HCT116 (cell line): ENCODE measurements at regions not wholly inside any gene's neighbourhood (a gene's known extent, or its start where the extent isn't known, plus 50 kb on each side); places are given as distances from the start of the nearest gene placed in this dataset.
"Not testable (repeated sequence)": the region's sequence is repeated elsewhere in the genome, so short reads cannot be mapped to it uniquely, and the experiment has no call there.

ENCODE experiments used
- ATAC-seq: fragments of 200-7000 bp; cut with Tn5 transposase; 2 replicates; pipeline ENCODE4 v1.9.1; 2020; ENCODE audit warnings: mild to moderate bottlenecking, moderate library complexity
- BruUV-seq: library from RNA; stranded (reverse); fragments of 400-500 nt; replicated peaks from 2 replicates; lab custom pipeline; 2021; lab: Mats Ljungman, UMichigan
- CTCF ChIA-PET: fragments of 300-600 bp; sonication (Branson Sonifier 250); formaldehyde crosslinking; loops from one replicate; lab custom pipeline; 2021; ENCODE audit warnings: antibody characterized with exemption; lab: Charles Lee
- POLR2A ChIA-PET: fragments of 300-600, 350-600 bp; sonication (Branson Sonifier 250); formaldehyde crosslinking; loops from one replicate; lab custom pipeline; 2021; ENCODE audit warnings: antibody characterized with exemption; lab: Charles Lee
- RAD21 ChIA-PET, 2 experiments: fragments of 300-600 bp; sonication (Branson Sonifier 250); formaldehyde crosslinking; loops; one replicate each; lab custom pipeline; 2023; ENCODE audit warnings: low total read pairs in 2 of 2; ENCODE audit not compliant: uncharacterized antibody in 2 of 2, unreplicated experiment in 2 of 2, low non-redundant PET in 1 of 2; lab: Charles Lee
- DNase-seq: peaks from one replicate; pipeline ENCODE4 v3.0.0-alpha.2; 2010; ENCODE audit warnings: low read depth, low spot score
- H2AFZ ChIP-seq: fragments of 200-600 bp; shearing (Covaris generic), sonication (generic); 2 replicates; pipeline ENCODE4 v1.6.1; 2017; ENCODE audit warnings: low read depth, mixed run types, mixed read lengths, antibody characterized with exemption, low read length; ENCODE audit not compliant: poor library complexity, severe bottlenecking
- H3K27ac ChIP-seq: 2 replicates; pipeline ENCODE4 v1.5.1; 2012; ENCODE audit warnings: low read depth, low read length
- H3K27me3 ChIP-seq: fragments of 200-600 bp; sonication (generic); 2 replicates; pipeline ENCODE4 v1.6.1; 2016; ENCODE audit warnings: mixed run types, low read length, mixed read lengths; ENCODE audit not compliant: insufficient read depth
- H3K36me3 ChIP-seq, 2 experiments: fragments of 200-500 bp in 1 of 2; fragments of 200-600 bp in 1 of 2; sonication (Bioruptor generic) in 1 of 2; sonication (generic) in 1 of 2; 2 replicates each; pipeline versions ENCODE4 v1.5.1 to v1.6.1; 2014 to 2016; ENCODE audit warnings: low read length in 2 of 2, inconsistent platforms in 1 of 2, mixed read lengths in 1 of 2, mixed run types in 1 of 2; ENCODE audit not compliant: insufficient read depth in 2 of 2, control insufficient read depth in 1 of 2
- H3K4me1 ChIP-seq, 2 experiments: fragments of 200-600 bp in 1 of 2; sonication (generic) in 1 of 2; 2 replicates each; pipeline versions ENCODE4 v1.5.1 to v1.6.1; 2012 to 2017; ENCODE audit warnings: low read length in 2 of 2, inconsistent platforms in 1 of 2, mild to moderate bottlenecking in 1 of 2, mixed read lengths in 1 of 2, mixed run types in 1 of 2, moderate library complexity in 1 of 2; ENCODE audit not compliant: insufficient read depth in 2 of 2, control insufficient read depth in 1 of 2
- H3K4me2 ChIP-seq: fragments of 200-600 bp; sonication (generic); 2 replicates; pipeline ENCODE4 v1.6.1; 2017; ENCODE audit warnings: mixed run types, low read length, mixed read lengths
- H3K4me3 ChIP-seq, 2 experiments: fragments of 200-600 bp in 1 of 2; sonication (generic) in 1 of 2; replicated peaks in 1 of 2; 2 replicates each; pipeline ENCODE4 v1.5.1; 2011 to 2016; ENCODE audit warnings: low read length in 2 of 2, control low read depth in 1 of 2, low read depth in 1 of 2, mild to moderate bottlenecking in 1 of 2, mixed read lengths in 1 of 2, mixed run types in 1 of 2
- H3K79me2 ChIP-seq: fragments of 200-600 bp; sonication (generic); 2 replicates; pipeline ENCODE4 v1.6.1; 2017; ENCODE audit warnings: mild to moderate bottlenecking, mixed run types, low read length, moderate library complexity, mixed read lengths; ENCODE audit not compliant: insufficient read depth
- H3K9ac ChIP-seq: fragments of 200-600 bp; sonication (generic); 2 replicates; pipeline ENCODE4 v1.6.1; 2016; ENCODE audit warnings: low read length, mixed read lengths
- H3K9me2 ChIP-seq: fragments of 200-600 bp; sonication (generic), shearing (Covaris generic); 2 replicates; pipeline ENCODE4 v1.6.1; 2017; ENCODE audit warnings: mixed run types, mild to moderate bottlenecking, moderate library complexity; ENCODE audit not compliant: insufficient read depth
- H3K9me3 ChIP-seq, 2 experiments: fragments of 200-500 bp in 1 of 2; fragments of 200-600 bp in 1 of 2; sonication (Bioruptor generic) in 1 of 2; sonication (generic) in 1 of 2; 2 replicates each; pipeline ENCODE4 v1.6.1; 2014 to 2017; ENCODE audit warnings: low read length in 2 of 2, mixed read lengths in 2 of 2, inconsistent platforms in 1 of 2, low read depth in 1 of 2, mild to moderate bottlenecking in 1 of 2, mixed run types in 1 of 2, moderate library complexity in 1 of 2; ENCODE audit not compliant: control insufficient read depth in 1 of 2, insufficient read depth in 1 of 2
- H4K20me1 ChIP-seq: fragments of 200-600 bp; sonication (generic), shearing (Covaris generic); 2 replicates; pipeline ENCODE4 v1.6.1; 2017; ENCODE audit warnings: mixed run types, mild to moderate bottlenecking, moderate library complexity; ENCODE audit not compliant: insufficient read depth
- EZH2 ChIP-seq: fragments of 200-600 bp; sonication (generic); IDR thresholded peaks from 2 replicates; pipeline ENCODE4 v1.6.1; 2017; ENCODE audit warnings: antibody characterized with exemption, mixed run types
- ZBTB33 ChIP-seq: IDR thresholded peaks from 2 replicates; pipeline ENCODE4 v1.6.1; 2011; ENCODE audit warnings: mild to moderate bottlenecking, low read length, moderate library complexity; ENCODE audit not compliant: insufficient replicate concordance; ENCODE audit errors: extremely low read depth
- intact Hi-C: fragments of 100-400 bp; cut with micrococcal nuclease; formaldehyde crosslinking; loops from 2 replicates; pipeline ENCODE4 v1.10.0; 2022

GRCh38 chr2:62616486-62616885, 89.0 kb upstream of the EHBP1 start:
- ATAC-seq, H3K4me1 ChIP-seq, RAD21 ChIA-PET, H3K9ac ChIP-seq, H3K27me3 ChIP-seq, H3K9me2 ChIP-seq, H3K27ac ChIP-seq, H3K79me2 ChIP-seq, H2AFZ ChIP-seq, H3K36me3 ChIP-seq, CTCF ChIA-PET, DNase-seq, H3K4me3 ChIP-seq, intact Hi-C loops, POLR2A ChIA-PET, H3K9me3 ChIP-seq, BruUV-seq, H4K20me1 ChIP-seq, H3K4me2 ChIP-seq: not testable (repeated sequence)

DNA sequence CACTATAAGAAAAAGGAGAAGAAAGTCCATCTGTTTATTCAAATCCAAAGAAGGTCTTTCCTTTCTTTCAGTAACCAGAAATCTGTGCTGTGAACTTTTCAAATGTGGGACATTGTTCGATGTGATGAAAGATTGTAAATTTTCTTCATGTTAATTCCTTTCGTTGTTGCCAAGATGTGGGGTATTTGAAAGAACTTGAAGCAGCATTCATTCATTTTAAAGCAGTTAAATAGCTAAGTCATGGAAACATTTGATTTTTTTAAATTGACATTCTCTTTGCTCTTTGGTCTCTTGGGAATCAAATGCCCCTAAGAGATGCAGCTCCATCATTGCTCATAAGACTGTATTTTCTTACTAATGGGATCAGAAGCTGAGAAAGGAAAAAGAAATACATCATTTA, 93.7 kb upstream of the EHBP1 start:
- RAD21 ChIA-PET, result no interaction called here

GRCh38 chr2:62605471-62605870, 99.5 kb upstream of the TMEM17 start:
- BruUV-seq, H3K36me3 ChIP-seq, intact Hi-C loops, H3K4me1 ChIP-seq, POLR2A ChIA-PET, H3K9ac ChIP-seq, H3K27ac ChIP-seq, H3K4me2 ChIP-seq, RAD21 ChIA-PET, H3K4me3 ChIP-seq, DNase-seq, H3K9me3 ChIP-seq, H4K20me1 ChIP-seq, H3K9me2 ChIP-seq, ATAC-seq, CTCF ChIA-PET, H3K27me3 ChIP-seq, H2AFZ ChIP-seq, H3K79me2 ChIP-seq: not testable (repeated sequence)

More for the DNA sequence above, 93.7 kb upstream of the EHBP1 start:
- ChIA-PET POLR2A (no interaction called here), CTCF (no interaction called here)
- ATAC-seq, result no peak
- TF ChIP-seq EZH2, result no peak
- no peak for TF ChIP-seq ZBTB33
- no peaks in the 10 kb centered on the region for H3K4me1 ChIP-seq
- DNase-seq, result no peak
- H3K36me3 ChIP-seq, result no peaks in the 10 kb centered on the region
- BruUV-seq, result no TSS peak
- H3K27ac ChIP-seq, result no peak overlapping the region
- H3K4me3 ChIP-seq, result no peak overlapping the region
- peak overlapping the region; percentile 17 for H2AFZ ChIP-seq
- no peaks in the 10 kb centered on the region for H3K9me3 ChIP-seq
- H3K9ac ChIP-seq, result no peak overlapping the region
- H3K4me2 ChIP-seq, result no peak overlapping the region
- H3K9me2 ChIP-seq, result no peaks in the 10 kb centered on the region
- H4K20me1 ChIP-seq, result no peaks in the 10 kb centered on the region
- no peaks in the 10 kb centered on the region for H3K79me2 ChIP-seq
- intact Hi-C loops, result no loop called here
- no peaks in the 10 kb centered on the region for H3K27me3 ChIP-seq
